ENCODE measurements at regions not wholly inside any gene's neighbourhood (a gene's known extent, or its start where the extent isn't known, plus 50 kb on each side); places are given as distances from the start of the nearest gene placed in this dataset.

DNA sequence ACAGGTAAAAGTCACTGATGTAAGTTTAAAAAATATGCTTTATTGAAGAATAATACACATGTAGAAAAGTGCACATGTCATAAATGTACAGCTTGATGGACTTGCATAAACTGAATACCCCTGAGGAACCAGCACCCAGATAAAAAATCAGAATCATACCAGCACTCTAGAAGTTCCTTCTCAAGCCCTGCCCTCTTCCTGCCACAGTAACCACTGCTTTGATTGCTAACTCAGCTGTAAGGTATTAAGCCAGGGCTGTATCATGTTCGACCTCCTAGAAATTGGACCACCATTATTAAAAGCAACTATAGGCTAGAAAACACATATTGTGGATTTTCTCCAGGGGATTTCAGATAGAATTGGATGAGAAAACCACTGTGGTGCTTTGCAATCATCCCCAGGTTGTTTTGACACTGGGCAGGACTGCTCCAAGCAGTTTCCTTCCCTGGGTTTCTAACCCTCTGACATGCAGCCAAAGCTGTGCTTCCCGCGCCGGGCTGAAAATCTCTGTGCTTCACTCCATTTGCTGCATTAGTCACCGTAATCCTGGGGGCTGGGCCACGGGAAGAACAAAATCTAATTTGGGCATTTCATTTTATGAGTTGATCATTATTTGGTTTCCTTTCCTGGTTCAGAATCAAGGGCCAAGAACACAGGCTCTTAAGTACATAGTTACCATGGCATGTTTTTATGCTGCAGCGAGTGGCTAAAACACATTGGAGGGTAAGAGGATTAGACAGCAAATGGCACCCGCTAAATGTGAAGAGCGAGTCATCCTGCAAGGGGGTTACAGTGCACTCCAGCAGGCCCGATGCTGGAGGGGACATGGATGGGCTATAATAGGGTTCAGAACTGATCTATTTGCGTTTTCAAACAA lies 139.4 kb upstream of the IL12B start:
- TF ChIP-seq, protein P1, sequence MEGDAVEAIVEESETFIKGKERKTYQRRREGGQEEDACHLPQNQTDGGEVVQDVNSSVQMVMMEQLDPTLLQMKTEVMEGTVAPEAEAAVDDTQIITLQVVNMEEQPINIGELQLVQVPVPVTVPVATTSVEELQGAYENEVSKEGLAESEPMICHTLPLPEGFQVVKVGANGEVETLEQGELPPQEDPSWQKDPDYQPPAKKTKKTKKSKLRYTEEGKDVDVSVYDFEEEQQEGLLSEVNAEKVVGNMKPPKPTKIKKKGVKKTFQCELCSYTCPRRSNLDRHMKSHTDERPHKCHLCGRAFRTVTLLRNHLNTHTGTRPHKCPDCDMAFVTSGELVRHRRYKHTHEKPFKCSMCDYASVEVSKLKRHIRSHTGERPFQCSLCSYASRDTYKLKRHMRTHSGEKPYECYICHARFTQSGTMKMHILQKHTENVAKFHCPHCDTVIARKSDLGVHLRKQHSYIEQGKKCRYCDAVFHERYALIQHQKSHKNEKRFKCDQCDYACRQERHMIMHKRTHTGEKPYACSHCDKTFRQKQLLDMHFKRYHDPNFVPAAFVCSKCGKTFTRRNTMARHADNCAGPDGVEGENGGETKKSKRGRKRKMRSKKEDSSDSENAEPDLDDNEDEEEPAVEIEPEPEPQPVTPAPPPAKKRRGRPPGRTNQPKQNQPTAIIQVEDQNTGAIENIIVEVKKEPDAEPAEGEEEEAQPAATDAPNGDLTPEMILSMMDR (IDR thresholded peaks at IDR 0.05; ENCODE audit: insufficient read depth, low read length): no peak
- TF ChIP-seq, protein P2, sequence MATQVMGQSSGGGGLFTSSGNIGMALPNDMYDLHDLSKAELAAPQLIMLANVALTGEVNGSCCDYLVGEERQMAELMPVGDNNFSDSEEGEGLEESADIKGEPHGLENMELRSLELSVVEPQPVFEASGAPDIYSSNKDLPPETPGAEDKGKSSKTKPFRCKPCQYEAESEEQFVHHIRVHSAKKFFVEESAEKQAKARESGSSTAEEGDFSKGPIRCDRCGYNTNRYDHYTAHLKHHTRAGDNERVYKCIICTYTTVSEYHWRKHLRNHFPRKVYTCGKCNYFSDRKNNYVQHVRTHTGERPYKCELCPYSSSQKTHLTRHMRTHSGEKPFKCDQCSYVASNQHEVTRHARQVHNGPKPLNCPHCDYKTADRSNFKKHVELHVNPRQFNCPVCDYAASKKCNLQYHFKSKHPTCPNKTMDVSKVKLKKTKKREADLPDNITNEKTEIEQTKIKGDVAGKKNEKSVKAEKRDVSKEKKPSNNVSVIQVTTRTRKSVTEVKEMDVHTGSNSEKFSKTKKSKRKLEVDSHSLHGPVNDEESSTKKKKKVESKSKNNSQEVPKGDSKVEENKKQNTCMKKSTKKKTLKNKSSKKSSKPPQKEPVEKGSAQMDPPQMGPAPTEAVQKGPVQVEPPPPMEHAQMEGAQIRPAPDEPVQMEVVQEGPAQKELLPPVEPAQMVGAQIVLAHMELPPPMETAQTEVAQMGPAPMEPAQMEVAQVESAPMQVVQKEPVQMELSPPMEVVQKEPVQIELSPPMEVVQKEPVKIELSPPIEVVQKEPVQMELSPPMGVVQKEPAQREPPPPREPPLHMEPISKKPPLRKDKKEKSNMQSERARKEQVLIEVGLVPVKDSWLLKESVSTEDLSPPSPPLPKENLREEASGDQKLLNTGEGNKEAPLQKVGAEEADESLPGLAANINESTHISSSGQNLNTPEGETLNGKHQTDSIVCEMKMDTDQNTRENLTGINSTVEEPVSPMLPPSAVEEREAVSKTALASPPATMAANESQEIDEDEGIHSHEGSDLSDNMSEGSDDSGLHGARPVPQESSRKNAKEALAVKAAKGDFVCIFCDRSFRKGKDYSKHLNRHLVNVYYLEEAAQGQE (IDR thresholded peaks at IDR 0.05; ENCODE audit: insufficient replicate concordance, low read depth): no peak
- TF ChIP-seq GABPA (IDR thresholded peaks at IDR 0.05; ENCODE audit: low read depth): no peak
